GM21423 (cell line): ENCODE measurements at regions not wholly inside any gene's neighbourhood (a gene's known extent, or its start where the extent isn't known, plus 50 kb on each side); places are given as distances from the start of the nearest gene placed in this dataset.
A peak's percentile ranks its signal among the peaks of the same experiment; 100 is the strongest.
"Not testable (repeated sequence)": the region's sequence is repeated elsewhere in the genome, so short reads cannot be mapped to it uniquely, and the experiment has no call there.

Source experiments
- ATAC-seq: cut with Tn5 transposase; IDR thresholded peaks from one replicate; pipeline ENCODE4 v1.9.1; 2021; ENCODE audit warnings: mild to moderate bottlenecking, moderate library complexity; ENCODE audit not compliant: unreplicated experiment

DNA sequence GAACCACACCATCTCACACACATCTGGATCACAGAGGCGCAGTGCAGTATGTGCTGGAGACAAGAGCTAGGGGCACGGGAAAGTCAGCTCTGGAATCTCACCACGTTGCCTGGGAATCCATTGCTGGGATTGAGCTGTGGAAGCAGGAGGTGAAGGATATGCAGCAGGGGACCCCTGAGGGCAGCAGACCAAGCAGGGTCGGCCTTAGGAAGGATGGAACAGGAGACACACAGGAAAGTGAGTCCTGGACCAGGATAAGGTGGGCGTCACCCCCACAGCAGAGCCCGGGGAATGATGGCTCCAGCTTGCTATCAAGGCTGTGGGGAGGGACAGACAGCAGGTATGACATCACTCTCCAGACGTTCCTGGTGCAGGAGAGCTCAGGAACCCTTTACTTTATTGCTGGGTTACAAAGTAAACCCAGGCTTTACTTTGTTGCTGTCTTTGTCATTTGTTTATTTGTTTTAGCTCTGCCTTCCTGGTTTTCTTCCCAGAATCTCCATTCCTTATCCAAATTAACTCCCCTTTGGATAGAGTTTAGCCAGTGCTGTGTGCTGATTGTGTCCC is 329.8 kb upstream of the MYT1L start:
- no peak for ATAC-seq

DNA sequence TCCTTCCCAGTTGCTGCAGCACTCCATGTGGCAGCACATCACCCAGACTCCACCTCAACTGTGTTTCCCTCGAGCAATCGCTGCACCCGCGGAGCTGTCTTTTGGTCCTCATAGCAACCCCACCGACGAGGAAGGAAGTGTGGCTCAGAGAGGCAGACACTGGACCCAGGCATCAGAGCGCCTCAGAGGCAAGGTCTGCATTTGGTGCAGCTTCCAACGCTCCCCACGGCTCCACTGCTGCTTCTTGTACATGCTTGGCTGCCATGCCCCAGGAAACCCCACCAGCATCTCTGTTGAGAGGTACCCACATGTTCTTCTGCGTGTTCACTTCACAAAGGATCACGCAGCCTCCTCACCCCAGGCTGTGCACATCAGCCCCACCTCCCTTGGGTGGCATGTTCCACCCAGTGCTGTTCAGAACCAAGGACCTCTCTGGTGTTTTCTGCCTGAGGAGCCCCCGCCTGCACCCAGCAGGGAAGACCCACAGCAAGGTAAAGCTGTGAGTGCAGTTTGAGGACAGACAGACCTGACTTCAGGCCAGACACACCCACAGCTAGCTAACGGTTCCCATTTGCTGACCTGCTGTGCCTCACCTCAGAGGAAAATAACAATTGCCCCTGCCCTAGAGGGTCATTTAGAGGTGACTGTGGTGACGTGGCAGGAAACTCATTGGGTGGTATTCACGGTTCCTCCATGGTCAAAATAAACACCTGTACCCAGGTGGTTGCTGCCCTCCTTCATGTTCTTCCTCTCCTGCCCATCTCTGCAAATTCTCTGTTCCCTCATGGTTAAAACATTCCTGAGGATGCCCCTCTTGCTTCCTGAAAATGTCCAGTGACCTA is 326.3 kb upstream of the MYT1L start:
- ATAC-seq: no peak

DNA sequence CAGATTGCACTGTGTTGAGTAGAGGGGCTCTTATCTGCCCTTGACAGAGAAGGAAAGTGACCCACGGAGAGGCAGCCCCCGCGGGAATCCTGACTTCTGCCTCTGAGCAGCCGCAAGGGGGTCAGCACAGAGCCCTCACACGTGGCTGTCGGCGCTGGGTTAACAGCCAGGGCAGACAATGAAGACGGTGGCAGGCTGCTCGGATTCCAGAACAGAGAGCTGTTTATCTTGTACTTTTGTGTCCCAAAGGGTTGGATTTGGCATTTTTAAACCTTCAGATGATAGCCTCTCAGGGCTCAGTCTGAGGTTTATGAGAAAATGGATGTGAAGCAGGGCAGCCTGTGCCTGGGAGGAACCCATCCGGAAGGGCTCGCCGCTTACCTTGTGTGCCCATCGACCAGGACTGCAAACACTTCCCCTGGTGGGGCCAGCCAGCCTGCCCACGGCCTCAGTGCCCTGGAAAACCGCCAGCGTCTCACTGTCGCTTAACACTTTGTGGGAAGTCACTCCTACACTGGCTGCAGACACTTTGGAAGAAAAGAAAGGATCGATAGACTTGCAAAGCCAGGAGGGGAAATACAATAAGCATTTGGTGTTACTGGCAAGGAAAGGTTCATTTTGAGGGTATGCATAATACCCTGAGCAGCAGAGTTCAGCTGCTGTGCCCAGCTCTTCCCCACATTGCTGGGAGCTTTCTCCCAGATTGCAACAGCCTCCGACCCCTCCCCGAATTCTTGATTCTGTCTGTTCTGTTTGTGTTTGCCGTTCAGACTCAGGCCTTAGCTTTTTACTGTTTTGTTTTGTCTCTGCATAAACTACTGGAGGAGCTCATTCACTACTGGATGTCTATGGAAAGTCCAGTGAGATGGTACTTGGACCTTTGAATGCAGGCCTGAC is 325.3 kb upstream of the MYT1L start:
- no peak for ATAC-seq

- no peak for ATAC-seq
Measured at GRCh38 chr2:2655453-2656114, 324.5 kb upstream of the MYT1L start.

- ATAC-seq: no peak
Measured at GRCh38 chr2:2653231-2653630, 322.2 kb upstream of the MYT1L start.

- ATAC-seq: no peak
Measured at GRCh38 chr2:2650608-2651375, 319.7 kb upstream of the MYT1L start.

DNA sequence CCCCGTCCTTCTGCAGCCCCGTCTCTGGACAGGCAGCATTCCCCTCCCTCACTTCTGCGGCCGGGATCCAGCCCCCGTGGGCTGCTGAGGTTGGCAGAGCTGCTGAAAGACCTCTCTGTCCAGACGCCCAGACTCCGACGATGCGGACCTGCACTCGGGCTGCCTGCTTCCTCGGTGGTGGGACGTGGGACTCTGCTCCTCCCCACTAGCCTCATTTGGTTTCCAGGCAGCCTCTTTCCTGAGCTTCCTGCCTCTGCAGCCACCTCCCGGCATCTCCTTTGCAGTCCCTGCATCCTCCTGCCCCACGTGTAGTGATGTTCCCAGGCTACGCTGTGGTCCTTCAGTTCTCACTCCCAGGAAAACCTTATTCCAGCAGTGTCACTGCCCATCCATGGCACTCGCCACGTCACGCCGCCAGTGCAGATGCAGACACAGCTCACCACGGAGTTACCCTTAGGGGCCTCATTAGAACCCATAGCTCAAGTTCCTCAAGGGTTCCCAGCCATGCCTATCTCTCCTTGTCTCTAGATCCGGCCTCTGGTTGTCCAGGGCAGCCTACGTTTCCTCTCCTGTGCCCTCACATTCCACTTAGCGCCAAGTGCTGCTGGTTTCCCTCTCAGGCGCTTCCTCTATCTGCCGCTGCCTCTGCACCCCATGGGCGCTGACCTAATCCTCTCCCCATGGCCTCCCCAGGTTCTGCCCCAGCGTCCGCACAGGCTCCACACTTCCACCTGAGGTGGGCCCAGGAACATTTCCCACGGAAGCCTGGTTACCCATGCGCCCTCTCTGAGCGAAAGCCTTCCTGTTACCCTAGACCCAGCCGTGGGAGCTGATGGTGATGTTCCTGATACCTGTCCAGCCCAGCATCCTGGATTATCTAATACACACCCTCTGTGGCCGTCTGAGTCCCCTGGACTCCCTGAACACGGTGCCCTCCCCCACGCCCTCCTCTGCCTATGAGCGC is 318.3 kb upstream of the MYT1L start:
- ATAC-seq: no peak

DNA sequence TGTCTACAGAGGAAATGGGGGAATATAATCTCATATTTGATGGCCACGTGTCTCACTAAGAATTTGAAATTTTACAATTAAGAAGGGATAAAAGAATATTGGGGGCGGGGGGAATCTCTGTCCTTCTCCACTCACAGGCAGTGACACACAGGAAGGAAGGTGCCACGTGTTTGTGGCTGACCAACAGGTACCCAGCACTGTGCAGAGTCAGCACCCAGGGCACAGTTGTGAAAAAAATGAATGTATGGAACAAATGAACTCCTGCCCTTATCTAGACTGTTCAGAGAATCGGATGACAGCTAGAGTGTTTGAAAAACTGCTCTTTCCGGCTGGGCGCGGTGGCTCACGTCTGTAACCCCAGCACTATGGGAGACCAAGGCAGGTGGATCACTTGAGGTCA is 317.0 kb upstream of the MYT1L start:
- ATAC-seq: no peak

- no peak for ATAC-seq
Measured at GRCh38 chr2:2647141-2647541, 316.1 kb upstream of the MYT1L start.

DNA sequence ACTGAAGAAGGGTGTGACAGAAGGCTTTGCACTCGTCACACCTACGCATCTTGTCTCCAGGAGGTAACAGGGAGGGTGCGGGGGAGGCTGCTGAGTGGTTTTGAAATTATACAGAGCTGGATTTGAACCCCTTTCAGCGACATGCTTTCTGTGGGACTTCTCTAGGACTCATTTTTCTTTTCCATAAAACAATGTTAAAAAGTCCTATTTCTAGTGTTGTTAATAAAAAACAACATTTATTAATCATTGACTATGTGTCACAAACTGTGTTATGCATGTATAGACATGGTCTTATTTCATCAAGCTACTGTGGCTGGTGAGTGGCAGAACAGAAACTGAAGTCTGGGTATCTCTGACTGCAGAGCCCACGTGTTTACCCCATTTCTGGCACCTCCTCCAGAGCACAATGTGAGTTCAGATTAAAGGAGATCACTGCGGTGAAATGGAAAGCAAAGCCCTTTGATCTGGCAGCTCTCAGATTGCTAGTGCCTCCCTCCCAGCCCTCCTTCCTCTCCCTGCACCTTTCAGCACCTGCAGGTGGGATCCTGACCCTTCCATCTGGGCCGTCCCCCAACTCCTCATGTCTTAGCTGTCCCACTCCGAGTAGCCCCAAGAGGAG is 315.5 kb upstream of the MYT1L start:
- ATAC-seq: peak; percentile 77

DNA sequence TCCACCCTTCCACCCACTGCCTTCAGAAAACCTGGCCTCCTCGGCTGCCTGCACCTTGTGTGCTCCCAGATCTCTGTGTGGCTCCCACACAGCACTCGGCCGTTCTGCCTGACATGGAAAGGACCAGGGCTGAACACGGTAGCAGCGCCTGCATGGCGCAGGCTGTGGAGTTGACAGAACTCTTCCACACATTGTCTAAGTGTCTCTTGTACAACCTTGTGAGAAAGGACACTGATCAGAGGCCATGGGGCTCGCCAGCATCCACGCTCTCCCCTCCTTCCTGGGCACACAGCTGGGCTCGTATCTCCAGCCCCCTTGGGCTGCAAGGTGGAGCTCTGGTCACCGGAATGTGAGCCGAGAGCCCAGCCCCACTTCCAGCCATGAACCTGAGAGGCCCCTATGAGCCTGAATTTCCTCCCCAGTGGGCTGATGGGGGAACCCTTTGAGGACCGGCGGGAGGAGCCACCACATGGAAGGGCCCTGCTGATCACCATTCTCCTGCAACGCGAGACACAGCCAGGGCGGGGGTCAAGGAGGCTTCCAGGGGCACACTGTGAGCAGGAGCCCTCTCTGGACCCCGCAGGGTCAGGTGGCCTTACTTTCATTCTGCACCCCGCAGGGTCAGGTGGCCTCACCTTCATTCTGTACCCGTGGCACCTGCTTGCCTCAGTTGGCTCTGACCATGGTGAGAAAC is 314.2 kb upstream of the MYT1L start:
- no peak for ATAC-seq

- ATAC-seq: not testable (repeated sequence)
Measured at GRCh38 chr2:2644751-2645150, 313.7 kb upstream of the MYT1L start.

- no peak for ATAC-seq
Measured at GRCh38 chr2:2644040-2644439, 313.0 kb upstream of the MYT1L start.

DNA sequence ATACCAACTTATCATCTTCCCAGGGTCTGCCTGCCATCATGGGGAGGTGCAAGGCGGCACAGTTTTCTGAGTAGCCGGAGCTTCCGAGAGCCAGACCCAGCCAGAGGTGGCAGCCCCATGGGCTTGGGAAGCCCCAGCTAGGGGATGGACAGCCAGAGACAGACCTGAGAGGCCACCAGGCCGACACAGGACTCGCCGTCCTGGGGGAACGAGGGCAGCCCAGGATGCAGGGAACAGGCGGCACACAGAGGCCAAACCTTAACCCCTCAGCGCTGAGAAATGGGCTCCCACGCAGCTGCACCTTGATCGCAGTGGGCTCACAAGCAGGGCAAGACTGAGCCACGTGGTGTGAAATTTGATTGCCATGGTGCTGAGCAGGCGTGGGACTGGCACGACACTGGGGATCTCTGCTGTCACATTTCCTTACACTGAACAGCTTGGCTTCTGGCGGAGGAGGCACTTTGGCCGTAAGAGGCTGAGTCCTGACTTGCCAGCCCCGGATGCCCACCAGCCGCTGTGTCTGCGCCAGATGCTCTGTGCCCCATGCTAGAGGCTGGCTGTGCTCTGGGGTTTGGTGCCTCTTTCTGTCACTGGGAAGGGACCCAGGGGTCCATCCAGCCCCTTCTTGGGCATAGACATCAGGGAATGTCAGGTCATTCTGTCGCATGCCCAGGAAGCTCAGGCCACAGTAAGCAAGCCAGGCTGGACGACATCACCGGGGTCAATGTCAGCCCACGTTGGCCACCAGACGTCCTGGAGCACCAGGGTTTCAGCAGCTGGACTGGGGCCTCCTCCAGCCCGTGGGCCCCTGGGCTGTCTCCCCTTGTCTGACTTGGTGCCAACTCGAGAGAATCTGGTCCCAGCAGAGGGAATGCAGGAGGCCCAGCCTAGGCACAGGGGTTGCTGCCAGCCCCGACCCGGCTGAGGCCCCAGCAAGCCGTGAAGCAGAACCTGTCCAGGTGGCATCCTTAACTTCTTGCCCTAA is 312.1 kb upstream of the MYT1L start:
- ATAC-seq: no peak

- no peak for ATAC-seq
Measured at GRCh38 chr2:2641541-2642410, 310.7 kb upstream of the MYT1L start.

GRCh38 chr2:2640818-2641217 is 309.7 kb upstream of the MYT1L start:
- no peak for ATAC-seq
